ENCODE measurements at regions not wholly inside any gene's neighbourhood (a gene's known extent, or its start where the extent isn't known, plus 50 kb on each side); places are given as distances from the start of the nearest gene placed in this dataset.
"Not testable (repeated sequence)": the region's sequence is repeated elsewhere in the genome, so short reads cannot be mapped to it uniquely, and the experiment has no call there.

DNA sequence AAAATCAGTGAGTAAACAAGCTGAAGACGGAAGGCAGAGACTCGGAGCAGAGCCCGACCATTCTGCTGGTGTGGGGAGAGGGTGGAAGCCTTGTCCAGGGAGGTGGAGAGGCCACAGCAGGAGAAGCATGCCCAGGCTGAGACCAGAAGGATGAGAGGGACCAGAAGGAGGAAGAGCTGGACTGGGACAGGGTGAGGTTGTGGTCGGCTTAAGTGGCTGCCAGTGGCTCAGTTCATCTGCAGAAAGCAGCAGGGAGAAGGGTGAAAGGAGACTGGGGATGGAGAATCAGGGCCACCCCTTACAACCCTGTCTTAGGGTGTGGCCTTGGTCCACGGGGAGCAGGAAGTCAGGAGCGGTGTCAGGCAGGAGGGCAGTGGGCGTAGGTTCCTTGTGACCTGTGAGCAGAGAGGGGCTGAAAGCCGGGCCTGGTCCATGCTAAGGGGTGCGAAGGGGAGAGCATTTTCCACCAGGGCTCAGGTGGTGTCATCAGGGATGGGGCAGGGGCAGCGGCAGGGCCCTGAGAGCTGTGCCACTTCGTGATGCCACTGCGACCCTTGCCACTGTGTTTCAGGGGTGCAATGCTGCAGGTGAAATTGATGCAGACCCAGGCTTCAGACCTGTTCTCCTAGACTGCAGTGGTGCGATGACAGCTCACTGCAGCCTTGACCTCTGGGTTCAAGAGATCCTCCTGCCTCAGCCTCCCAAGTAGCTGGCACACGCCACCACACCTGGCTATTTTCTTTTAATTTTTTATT, 81.1 kb downstream of the TTLL2 start:
- H3K36me3 ChIP-seq, result no peaks in the 10 kb centered on the region

DNA sequence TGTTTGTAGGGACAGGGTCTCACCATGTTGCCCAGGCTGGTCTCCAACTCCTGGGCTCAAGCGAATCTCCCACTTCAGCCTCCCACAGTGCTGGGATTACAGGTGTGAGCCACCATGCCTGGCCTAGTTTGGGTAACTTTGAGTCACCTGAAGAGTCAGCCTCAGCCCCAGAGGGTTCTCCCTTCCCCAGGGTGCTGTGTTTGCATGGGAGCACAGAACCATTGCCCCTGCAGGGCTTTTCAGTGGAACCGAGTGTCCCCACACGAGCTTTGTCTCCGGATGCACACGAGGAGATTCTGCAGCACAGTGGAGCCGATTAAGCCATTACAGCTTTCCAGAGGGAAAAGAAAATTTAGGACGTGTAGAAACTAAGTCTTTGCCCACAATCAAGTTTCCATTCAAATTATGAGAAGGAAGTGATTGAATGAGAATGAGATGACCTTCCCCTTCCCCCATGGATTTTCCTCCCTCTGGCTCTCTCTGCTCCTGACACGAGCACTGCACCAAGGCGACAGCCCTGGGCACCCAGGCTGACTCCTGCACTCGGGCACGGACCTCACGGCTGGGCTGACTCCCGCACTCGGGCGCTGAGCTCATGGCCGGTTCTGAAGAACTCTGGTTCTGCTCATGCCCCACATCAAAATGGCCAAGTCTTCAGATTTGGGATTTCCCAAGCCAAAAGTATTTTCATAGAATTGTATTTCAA, 81.8 kb downstream of the TTLL2 start:
- H3K27ac ChIP-seq; H3K27me3 ChIP-seq; H3K4me1 ChIP-seq (ENCODE audit: low read depth); DNase-seq (ENCODE audit: low read depth in 1 of 2, low spot score in 1 of 2); H3K9me3 ChIP-seq (ENCODE audit: low read depth); H3K4me3 ChIP-seq; H3K36me3 ChIP-seq: not testable (repeated sequence)

More for the DNA sequence above, 81.1 kb downstream of the TTLL2 start:
- H3K4me3 ChIP-seq, result no peak overlapping the region
- no peak overlapping the region for H3K27ac ChIP-seq
- TF ChIP-seq CTCF (IDR thresholded peaks at IDR 0.05; ENCODE audit: low read depth, low read length), result no peak
- H3K9me3 ChIP-seq (ENCODE audit: low read depth), result no peaks in the 10 kb centered on the region
- no peak for DNase-seq (ENCODE audit: low read depth in 1 of 2, low spot score in 1 of 2)
- no peaks in the 10 kb centered on the region for H3K27me3 ChIP-seq
- no peaks in the 10 kb centered on the region for H3K4me1 ChIP-seq (ENCODE audit: low read depth)

- H3K36me3 ChIP-seq, result no peaks in the 10 kb centered on the region
- no peak overlapping the region for H3K27ac ChIP-seq
- H3K4me1 ChIP-seq (ENCODE audit: low read depth), result no peaks in the 10 kb centered on the region
- H3K4me3 ChIP-seq, result no peak overlapping the region
- TF ChIP-seq CTCF (IDR thresholded peaks at IDR 0.05; ENCODE audit: low read depth, low read length), result no peak
- DNase-seq (ENCODE audit: low read depth in 1 of 2, low spot score in 1 of 2), result no peak
- no peaks in the 10 kb centered on the region for H3K9me3 ChIP-seq (ENCODE audit: low read depth)
- no peaks in the 10 kb centered on the region for H3K27me3 ChIP-seq
Measured at GRCh38 chr6:167407239-167408064, 82.6 kb downstream of the TTLL2 start.

DNA sequence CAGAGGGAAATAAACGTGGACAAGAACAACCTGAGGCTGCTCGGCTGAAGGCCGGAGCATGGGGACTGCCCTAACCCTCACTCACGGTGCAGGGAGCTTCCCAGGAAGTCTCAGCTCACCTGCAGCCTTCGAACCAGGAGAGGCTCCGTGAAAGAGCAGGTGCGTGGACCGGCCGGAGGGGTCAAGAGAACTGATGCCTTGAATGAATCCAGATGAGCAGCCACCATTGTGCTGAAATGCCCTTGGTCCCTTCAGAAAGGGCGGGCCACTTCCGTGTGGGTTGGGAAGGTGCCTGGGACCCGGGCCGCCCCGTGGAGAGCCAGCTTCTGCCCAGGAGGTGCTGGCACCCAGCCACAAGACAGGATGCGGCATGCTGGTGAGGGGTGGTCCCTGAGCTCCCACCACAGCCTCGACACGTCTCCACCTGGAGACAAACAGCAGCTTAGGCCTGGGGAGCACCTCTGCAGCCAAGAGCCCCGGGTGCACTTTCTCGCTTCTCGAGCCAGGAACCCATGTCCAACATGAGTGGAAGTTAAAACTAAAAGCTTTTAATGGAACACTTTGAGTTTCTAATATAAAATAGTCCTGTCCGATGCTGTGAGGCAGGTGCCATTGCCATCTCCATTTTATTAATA, 83.5 kb downstream of the TTLL2 start:
- no peaks in the 10 kb centered on the region for H3K9me3 ChIP-seq (ENCODE audit: low read depth)
- H3K4me3 ChIP-seq, result no peak overlapping the region
- no peaks in the 10 kb centered on the region for H3K36me3 ChIP-seq
- H3K27ac ChIP-seq, result no peak overlapping the region
- no peaks in the 10 kb centered on the region for H3K27me3 ChIP-seq
- DNase-seq (ENCODE audit: low read depth in 1 of 2, low spot score in 1 of 2), result no peak
- no peak for TF ChIP-seq CTCF (IDR thresholded peaks at IDR 0.05; ENCODE audit: low read depth, low read length)
- no peaks in the 10 kb centered on the region for H3K4me1 ChIP-seq (ENCODE audit: low read depth)

DNA sequence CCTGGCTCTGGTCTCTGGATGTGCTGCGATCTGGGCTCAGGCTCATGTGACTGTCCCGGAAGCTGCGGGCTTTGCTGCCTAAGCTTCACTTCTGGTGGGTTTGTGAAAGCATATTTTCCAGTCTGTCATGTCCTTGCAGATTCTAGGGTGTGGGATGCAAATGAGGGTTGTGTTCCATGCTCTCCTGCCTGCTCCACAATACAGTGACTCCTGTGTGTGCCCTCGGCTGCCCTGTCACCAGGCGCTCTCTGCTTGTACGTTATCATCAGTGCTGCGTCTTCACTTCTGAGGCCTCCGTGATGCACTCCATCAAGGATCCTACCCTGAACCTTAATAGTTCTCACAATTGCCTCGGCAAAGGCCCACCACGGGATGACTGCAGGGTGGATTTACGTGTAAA, 84.2 kb downstream of the TTLL2 start:
- Histone ChIP-seq H3K36me3 (no peaks in the 10 kb centered on the region), H3K4me1 (ENCODE audit: low read depth) (no peaks in the 10 kb centered on the region), H3K4me3 (no peak overlapping the region), H3K9me3 (ENCODE audit: low read depth) (no peaks in the 10 kb centered on the region), H3K27me3 (no peaks in the 10 kb centered on the region), H3K27ac (no peak overlapping the region)
- no peak for DNase-seq (ENCODE audit: low read depth in 1 of 2, low spot score in 1 of 2)
- no peak for TF ChIP-seq CTCF (IDR thresholded peaks at IDR 0.05; ENCODE audit: low read depth, low read length)

Measured in cardiac muscle cell (in vitro differentiated cells and primary cell).